ENCODE measurements at regions not wholly inside any gene's neighbourhood (a gene's known extent, or its start where the extent isn't known, plus 50 kb on each side); places are given as distances from the start of the nearest gene placed in this dataset.

GRCh38 chr14:38329246-38329645 lies 73.4 kb upstream of the CLEC14A start:
- no peak for DNase-seq (ENCODE audit: low spot score)

- no peak for DNase-seq (ENCODE audit: low spot score)
Observed at GRCh38 chr14:38316922-38317321, 61.0 kb upstream of the CLEC14A start.

GRCh38 chr14:38311655-38312054 lies 55.8 kb upstream of the CLEC14A start:
- DNase-seq (ENCODE audit: low spot score): no peak

GRCh38 chr14:38310420-38310995 lies 54.6 kb upstream of the CLEC14A start:
- no peak for DNase-seq (ENCODE audit: low spot score)

GRCh38 chr14:38309522-38310277 lies 53.8 kb upstream of the CLEC14A start:
- no peak for DNase-seq (ENCODE audit: low spot score)

Measured in RKO (cell line).